ENCODE measurements at regions not wholly inside any gene's neighbourhood (a gene's known extent, or its start where the extent isn't known, plus 50 kb on each side); places are given as distances from the start of the nearest gene placed in this dataset.
A peak's percentile ranks its signal among the peaks of the same experiment; 100 is the strongest.

DNA sequence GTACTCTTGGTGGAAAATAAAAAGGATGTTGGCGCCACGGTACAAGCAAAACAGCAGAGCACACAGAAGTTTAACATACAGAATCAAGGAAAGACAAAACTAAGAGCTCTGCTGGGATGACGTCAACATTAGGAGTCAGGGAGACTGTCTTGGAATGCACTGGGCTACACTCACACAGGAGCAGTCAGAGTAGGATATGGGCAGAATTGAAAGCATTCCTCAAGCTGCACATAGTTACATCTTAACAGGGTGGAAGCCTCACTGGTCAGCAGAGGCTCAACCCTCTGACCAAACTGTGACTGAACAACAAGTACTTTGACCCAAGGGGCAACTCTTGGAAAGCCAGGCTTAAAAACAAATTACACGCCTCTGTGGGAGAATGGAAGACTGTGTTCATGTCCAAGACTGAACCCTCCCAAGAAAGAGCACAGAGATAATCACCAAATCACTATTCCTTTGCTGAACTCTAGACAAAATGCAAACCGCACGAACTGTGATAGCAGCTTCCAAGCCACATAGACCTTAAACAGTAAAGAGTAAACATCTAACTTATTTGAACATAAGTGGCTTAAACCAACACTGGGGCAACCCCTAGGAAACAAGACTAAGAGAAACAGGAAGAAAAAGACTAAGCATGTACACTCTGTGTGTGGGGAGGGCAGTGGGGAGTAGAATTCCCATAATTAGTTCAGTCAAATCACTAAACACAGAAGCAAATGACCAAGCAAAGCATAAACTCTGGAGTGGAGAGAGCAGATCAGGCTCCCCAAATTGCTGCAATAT is 772.7 kb downstream of the PRELID2 start:
- no peak for DNase-seq (ENCODE audit: low read depth)
- H3K4me3 ChIP-seq (ENCODE audit: low read depth, low read length), result no peak overlapping the region
- TF ChIP-seq, protein P1, sequence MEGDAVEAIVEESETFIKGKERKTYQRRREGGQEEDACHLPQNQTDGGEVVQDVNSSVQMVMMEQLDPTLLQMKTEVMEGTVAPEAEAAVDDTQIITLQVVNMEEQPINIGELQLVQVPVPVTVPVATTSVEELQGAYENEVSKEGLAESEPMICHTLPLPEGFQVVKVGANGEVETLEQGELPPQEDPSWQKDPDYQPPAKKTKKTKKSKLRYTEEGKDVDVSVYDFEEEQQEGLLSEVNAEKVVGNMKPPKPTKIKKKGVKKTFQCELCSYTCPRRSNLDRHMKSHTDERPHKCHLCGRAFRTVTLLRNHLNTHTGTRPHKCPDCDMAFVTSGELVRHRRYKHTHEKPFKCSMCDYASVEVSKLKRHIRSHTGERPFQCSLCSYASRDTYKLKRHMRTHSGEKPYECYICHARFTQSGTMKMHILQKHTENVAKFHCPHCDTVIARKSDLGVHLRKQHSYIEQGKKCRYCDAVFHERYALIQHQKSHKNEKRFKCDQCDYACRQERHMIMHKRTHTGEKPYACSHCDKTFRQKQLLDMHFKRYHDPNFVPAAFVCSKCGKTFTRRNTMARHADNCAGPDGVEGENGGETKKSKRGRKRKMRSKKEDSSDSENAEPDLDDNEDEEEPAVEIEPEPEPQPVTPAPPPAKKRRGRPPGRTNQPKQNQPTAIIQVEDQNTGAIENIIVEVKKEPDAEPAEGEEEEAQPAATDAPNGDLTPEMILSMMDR (IDR thresholded peaks at IDR 0.05; ENCODE audit: insufficient read depth, low read depth, low read length, missing control alignments), result no peak

DNA sequence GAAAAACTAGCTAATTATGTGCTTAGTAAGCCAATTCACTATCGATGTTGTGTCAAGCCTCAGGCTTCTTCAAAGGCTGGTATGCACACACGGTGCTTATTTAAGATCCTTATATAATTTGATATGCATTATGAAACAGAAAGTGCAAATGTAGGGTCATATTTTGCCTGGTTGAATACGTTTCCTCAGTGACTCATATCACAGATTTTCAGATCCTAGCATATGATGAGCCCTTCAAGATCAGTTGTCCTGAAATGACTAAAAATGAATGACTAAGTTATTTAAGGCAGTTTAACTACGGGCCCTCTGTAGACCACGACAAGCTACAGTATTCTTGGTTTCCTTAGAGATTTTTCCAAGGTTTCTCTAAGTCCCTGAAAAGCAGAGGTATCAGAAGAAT is 778.3 kb downstream of the PRELID2 start:
- H3K4me3 ChIP-seq (ENCODE audit: low read depth, low read length), result no peak overlapping the region
- TF ChIP-seq, protein P1 (IDR thresholded peaks at IDR 0.05; ENCODE audit: insufficient read depth, low read depth, low read length, missing control alignments), result no peak
- DNase-seq (ENCODE audit: low read depth), result peak; percentile 65

DNA sequence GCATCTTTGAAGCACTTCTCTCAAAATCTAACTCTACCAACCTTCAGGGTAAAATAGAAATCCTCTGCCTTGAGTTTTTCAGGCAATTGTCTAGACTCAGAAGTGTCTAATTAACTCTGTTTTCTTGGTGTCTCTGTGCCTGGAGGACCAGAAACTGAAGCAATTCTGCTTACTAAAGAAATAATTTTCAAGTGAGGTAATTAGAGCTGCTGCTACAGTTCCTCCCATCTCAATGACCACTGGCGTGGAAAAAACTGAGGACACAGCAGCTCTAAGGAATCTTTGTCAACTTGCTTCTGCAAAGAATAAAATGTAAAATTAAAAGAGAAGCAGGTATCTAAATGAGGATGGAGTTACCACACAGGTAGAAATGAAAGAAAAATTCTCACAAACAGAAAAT is 785.0 kb downstream of the PRELID2 start:
- DNase-seq (ENCODE audit: low read depth), result no peak
- no peak overlapping the region for H3K4me3 ChIP-seq (ENCODE audit: low read depth, low read length)
- TF ChIP-seq, protein P1 (IDR thresholded peaks at IDR 0.05; ENCODE audit: insufficient read depth, low read depth, low read length, missing control alignments), result no peak

DNA sequence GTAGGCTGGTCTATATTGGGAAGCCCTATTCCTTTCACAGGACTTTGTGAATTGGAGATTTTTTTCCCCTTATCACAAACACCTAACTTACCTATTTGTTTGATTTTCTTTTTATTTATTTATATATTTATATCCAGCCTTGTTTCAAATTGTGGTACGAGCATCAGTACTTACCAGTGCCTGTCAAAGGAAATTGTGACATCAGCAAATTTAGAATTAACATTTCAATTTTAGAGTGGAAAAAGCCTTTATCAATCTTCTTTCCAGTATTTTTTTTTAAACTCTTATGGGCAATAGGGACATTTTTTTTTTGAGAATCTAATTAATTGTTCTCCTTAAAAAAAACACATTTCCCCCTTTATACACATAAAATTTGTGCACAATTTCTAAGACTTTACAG is 790.2 kb downstream of the PRELID2 start:
- TF ChIP-seq, protein P1 (IDR thresholded peaks at IDR 0.05; ENCODE audit: insufficient read depth, low read depth, low read length, missing control alignments), result no peak
- no peak overlapping the region for H3K4me3 ChIP-seq (ENCODE audit: low read depth, low read length)
- no peak for DNase-seq (ENCODE audit: low read depth)

DNA sequence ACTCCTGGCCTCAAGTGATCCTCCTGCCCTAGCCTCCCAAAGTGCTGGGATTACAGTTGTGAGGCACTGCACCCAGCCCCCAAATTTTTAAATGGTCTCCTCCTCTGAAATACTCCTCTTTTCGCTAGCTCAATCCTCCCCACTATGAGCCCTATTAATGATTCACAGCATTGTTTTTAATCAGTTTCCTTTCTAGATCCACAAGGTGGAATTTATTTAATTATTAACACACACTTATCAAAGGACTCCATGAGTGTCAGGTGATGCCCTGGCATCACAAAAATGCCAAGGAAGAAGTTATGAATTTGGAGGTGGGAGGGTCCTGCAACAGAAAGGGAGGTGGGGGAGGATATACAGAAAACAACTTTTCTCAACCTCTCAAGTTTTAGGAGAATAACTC is 806.5 kb downstream of the PRELID2 start:
- no peak overlapping the region for H3K4me3 ChIP-seq (ENCODE audit: low read depth, low read length)
- TF ChIP-seq, protein P1 (IDR thresholded peaks at IDR 0.05; ENCODE audit: insufficient read depth, low read depth, low read length, missing control alignments), result no peak
- no peak for DNase-seq (ENCODE audit: low read depth)

DNA sequence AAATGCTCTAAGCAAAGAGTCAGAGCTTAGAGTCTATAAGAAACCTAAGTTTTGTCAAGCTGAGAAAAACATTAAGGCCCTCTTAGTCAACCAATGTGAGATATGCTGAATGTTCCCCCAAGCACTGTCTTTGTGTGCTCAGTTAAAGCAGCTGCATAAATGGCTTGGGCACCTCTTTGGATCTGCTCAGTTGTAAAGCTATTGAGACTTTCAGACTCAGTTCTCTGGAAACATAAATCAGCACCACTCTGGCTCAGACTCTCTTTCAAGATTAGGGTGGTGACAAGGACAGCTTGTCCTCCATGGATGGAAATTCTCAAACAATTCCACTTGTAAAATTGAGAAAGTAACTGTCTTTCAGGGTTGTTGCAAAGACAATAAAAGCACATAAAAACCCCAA is 807.9 kb downstream of the PRELID2 start:
- H3K4me3 ChIP-seq (ENCODE audit: low read depth, low read length), result no peak overlapping the region
- DNase-seq (ENCODE audit: low read depth), result no peak
- TF ChIP-seq, protein P1 (IDR thresholded peaks at IDR 0.05; ENCODE audit: insufficient read depth, low read depth, low read length, missing control alignments), result no peak

DNA sequence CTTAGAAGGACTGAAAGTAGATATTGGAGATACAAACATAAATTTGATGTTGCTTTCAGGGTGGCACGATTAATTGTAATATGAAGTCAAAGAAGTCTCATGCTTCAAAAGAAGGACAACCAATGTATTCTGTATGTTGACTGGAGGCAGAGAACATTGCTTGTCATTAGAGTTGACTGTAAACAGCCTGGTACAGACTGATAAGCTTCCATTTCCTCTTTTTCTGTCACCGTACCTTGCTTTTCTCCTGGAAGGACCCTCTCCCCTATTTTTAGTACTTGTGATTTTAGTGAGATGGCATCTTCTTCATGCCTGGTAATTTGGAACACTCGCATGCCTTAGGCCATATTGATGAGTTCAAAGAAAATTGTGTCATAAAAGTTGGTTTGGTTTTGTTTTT is 809.4 kb downstream of the PRELID2 start:
- no peak for DNase-seq (ENCODE audit: low read depth)
- no peak overlapping the region for H3K4me3 ChIP-seq (ENCODE audit: low read depth, low read length)
- TF ChIP-seq, protein P1 (IDR thresholded peaks at IDR 0.05; ENCODE audit: insufficient read depth, low read depth, low read length, missing control alignments), result no peak
